ENCODE measurements at regions not wholly inside any gene's neighbourhood (a gene's known extent, or its start where the extent isn't known, plus 50 kb on each side); places are given as distances from the start of the nearest gene placed in this dataset.

- Histone ChIP-seq H3K9ac (replicated peaks; ENCODE audit: extremely low read depth, insufficient read depth, low read length) (no peak overlapping the region), H3K27me3 (ENCODE audit: control insufficient read depth in 2 of 2, insufficient read depth in 2 of 2, low read length in 2 of 2) (no peaks in the 10 kb centered on the region), H2AFZ (ENCODE audit: low read depth, low read length) (no peak overlapping the region), H4K20me1 (replicated peaks; ENCODE audit: control insufficient read depth, extremely low read depth, insufficient read depth, low read length) (no peaks in the 10 kb centered on the region), H3K9me1 (replicated peaks; ENCODE audit: control insufficient read depth, extremely low read depth, insufficient read depth, low read length) (no peaks in the 10 kb centered on the region), H3K4me1 (ENCODE audit: control insufficient read depth, extremely low read depth, insufficient read depth, low read length) (peaks cover 2% of the 10 kb centered on the region), H3K27ac (ENCODE audit: insufficient read depth, low read depth, low read length) (no peak overlapping the region), H3K9me3 (replicated peaks; ENCODE audit: control insufficient read depth, insufficient read depth, low read length) (no peaks in the 10 kb centered on the region), H3K4me2 (ENCODE audit: insufficient read depth, low read length) (no peak overlapping the region), H3K4me3 (replicated peaks in 1 of 3; ENCODE audit: insufficient read depth in 1 of 3, low read depth in 1 of 3, low read length in 3 of 3) (no peak overlapping the region), H3K36me3 (ENCODE audit: control insufficient read depth in 2 of 2, extremely low read depth in 1 of 2, insufficient read depth in 2 of 2, low read length in 2 of 2) (no peaks in the 10 kb centered on the region), H3K79me2 (ENCODE audit: control insufficient read depth, insufficient read depth, low read length) (no peaks in the 10 kb centered on the region)
- DNase-seq (ENCODE audit: low read depth, low spot score): no peak
- dilution Hi-C loops (cut with MboI; ENCODE audit: extremely low pct_ligation_motif_present, low sequenced_read_pairs) (no loop called here), intact Hi-C loops (cut with micrococcal nuclease) (no loop called here)
- CTCF ChIA-PET: interaction anchor here (1.0 kb wide), 1 partner anchor 8 kb away, joined by 4 read pairs; no protein-coding TSS in a partner anchor
- POLR2A ChIA-PET: no interaction called here
- BruUV-seq (replicated peaks): no TSS peak
- TF ChIP-seq JUN (IDR thresholded peaks at IDR 0.05; ENCODE audit: borderline replicate concordance, insufficient read depth, insufficient read length, low read depth) (no peak), POLR2A (IDR thresholded peaks at IDR 0.05; ENCODE audit: low read depth, low read length) (no peak), MAX (IDR thresholded peaks at IDR 0.05; ENCODE audit: insufficient read depth, insufficient read length) (no peak), FOS (IDR thresholded peaks at IDR 0.05; ENCODE audit: borderline replicate concordance, insufficient read depth, low read length) (no peak)
- no peak for FAIRE-seq
Observed at GRCh38 chr10:3409928-3410327, 237.3 kb upstream of the PITRM1 start.

- Histone ChIP-seq H3K9ac (replicated peaks; ENCODE audit: extremely low read depth, insufficient read depth, low read length) (no peak overlapping the region), H3K27me3 (ENCODE audit: control insufficient read depth in 2 of 2, insufficient read depth in 2 of 2, low read length in 2 of 2) (no peaks in the 10 kb centered on the region), H3K4me3 (replicated peaks in 1 of 3; ENCODE audit: insufficient read depth in 1 of 3, low read depth in 1 of 3, low read length in 3 of 3) (no peak overlapping the region), H3K79me2 (ENCODE audit: control insufficient read depth, insufficient read depth, low read length) (no peaks in the 10 kb centered on the region), H4K20me1 (replicated peaks; ENCODE audit: control insufficient read depth, extremely low read depth, insufficient read depth, low read length) (no peaks in the 10 kb centered on the region), H3K9me3 (replicated peaks; ENCODE audit: control insufficient read depth, insufficient read depth, low read length) (no peaks in the 10 kb centered on the region), H3K4me1 (ENCODE audit: control insufficient read depth, extremely low read depth, insufficient read depth, low read length) (peaks cover 2% of the 10 kb centered on the region), H3K27ac (ENCODE audit: insufficient read depth, low read depth, low read length) (no peak overlapping the region), H3K4me2 (ENCODE audit: insufficient read depth, low read length) (no peak overlapping the region), H3K9me1 (replicated peaks; ENCODE audit: control insufficient read depth, extremely low read depth, insufficient read depth, low read length) (no peaks in the 10 kb centered on the region), H3K36me3 (ENCODE audit: control insufficient read depth in 2 of 2, extremely low read depth in 1 of 2, insufficient read depth in 2 of 2, low read length in 2 of 2) (no peaks in the 10 kb centered on the region), H2AFZ (ENCODE audit: low read depth, low read length) (no peak overlapping the region)
- dilution Hi-C loops (cut with MboI; ENCODE audit: extremely low pct_ligation_motif_present, low sequenced_read_pairs) (no loop called here), intact Hi-C loops (cut with micrococcal nuclease) (no loop called here)
- TF ChIP-seq JUN (IDR thresholded peaks at IDR 0.05; ENCODE audit: borderline replicate concordance, insufficient read depth, insufficient read length, low read depth): no peak
- TF ChIP-seq POLR2A (IDR thresholded peaks at IDR 0.05; ENCODE audit: low read depth, low read length): no peak
- no peak for TF ChIP-seq GATA2 (IDR thresholded peaks at IDR 0.05; ENCODE audit: insufficient read depth, insufficient read length, low read depth, low read length)
- no peak for TF ChIP-seq POLR2AphosphoS5 (IDR thresholded peaks at IDR 0.05; ENCODE audit: insufficient read depth, low read depth, low read length)
- no peak for TF ChIP-seq CTCF (IDR thresholded peaks at IDR 0.05; ENCODE audit: extremely low read depth in 1 of 2, insufficient read depth in 1 of 2, low read depth in 1 of 2, low read length in 2 of 2)
- TF ChIP-seq EZH2 (IDR thresholded peaks at IDR 0.05; ENCODE audit: borderline replicate concordance, low read depth, low read length, severe bottlenecking): no peak
- TF ChIP-seq MYC (IDR thresholded peaks at IDR 0.05; ENCODE audit: low read depth, low read length): no peak
- no peak for TF ChIP-seq MAX (IDR thresholded peaks at IDR 0.05; ENCODE audit: insufficient read depth, insufficient read length)
- TF ChIP-seq FOS (IDR thresholded peaks at IDR 0.05; ENCODE audit: borderline replicate concordance, insufficient read depth, low read length): no peak
- DNase-seq (ENCODE audit: low read depth, low spot score) (no peak), FAIRE-seq (no peak)
- CTCF ChIA-PET: no interaction called here
- POLR2A ChIA-PET: no interaction called here
- no TSS peak for BruUV-seq (replicated peaks)
Observed at GRCh38 chr10:3408603-3409365, 236.2 kb upstream of the PITRM1 start.
